GM23338 (cell line): ENCODE measurements at regions not wholly inside any gene's neighbourhood (a gene's known extent, or its start where the extent isn't known, plus 50 kb on each side); places are given as distances from the start of the nearest gene placed in this dataset.

Source experiments
- ATAC-seq: fragments of 200-7000 bp; cut with Tn5 transposase; 3 replicates; pipeline ENCODE4 v1.9.1; 2020
- DNase-seq: peaks from one replicate; pipeline ENCODE4 v3.0.0-alpha.2; 2015; ENCODE audit warnings: low spot score
- H2AFZ ChIP-seq: fragments of 200-600 bp; sonication (generic); 2 replicates; pipeline ENCODE4 v1.8.0; 2016; ENCODE audit warnings: antibody characterized with exemption, mild to moderate bottlenecking, moderate library complexity
- H3F3A ChIP-seq: fragments of 200-600 bp; sonication (generic); replicated peaks from 2 replicates; pipeline ENCODE4 v1.8.0; 2017; ENCODE audit warnings: antibody characterized with exemption, mixed run types, low read depth
- H3K27ac ChIP-seq: fragments of 200-600 bp; sonication (generic); 2 replicates; pipeline ENCODE4 v1.6.1; 2016; ENCODE audit warnings: low read depth
- H3K27me3 ChIP-seq: fragments of 200-600 bp; sonication (generic); 2 replicates; pipeline ENCODE4 v1.8.0; 2016; ENCODE audit warnings: mild to moderate bottlenecking, mixed run types, moderate library complexity; ENCODE audit not compliant: insufficient read depth
- H3K36me3 ChIP-seq: fragments of 200-600 bp; sonication (generic); 2 replicates; pipeline ENCODE4 v1.8.0; 2016; ENCODE audit warnings: mild to moderate bottlenecking; ENCODE audit not compliant: insufficient read depth
- H3K4me1 ChIP-seq: fragments of 200-600 bp; sonication (generic); 2 replicates; pipeline ENCODE4 v1.8.0; 2016; ENCODE audit warnings: mild to moderate bottlenecking, moderate library complexity; ENCODE audit not compliant: insufficient read depth
- H3K4me2 ChIP-seq: fragments of 200-600 bp; sonication (generic); 2 replicates; pipeline ENCODE4 v1.7.1; 2017; ENCODE audit warnings: mixed run types
- H3K4me3 ChIP-seq: fragments of 200-600 bp; sonication (generic); 2 replicates; pipeline ENCODE4 v1.6.1; 2016; ENCODE audit warnings: mixed run types
- H3K79me2 ChIP-seq: fragments of 200-600 bp; sonication (generic); replicated peaks from 2 replicates; pipeline ENCODE4 v1.8.0; 2017; ENCODE audit warnings: mild to moderate bottlenecking; ENCODE audit not compliant: insufficient read depth
- H3K9me2 ChIP-seq: fragments of 200-600 bp; sonication (generic); 2 replicates; pipeline ENCODE4 v1.8.0; 2017; ENCODE audit not compliant: insufficient read depth
- H4K20me1 ChIP-seq: fragments of 200-600 bp; sonication (generic); replicated peaks from 2 replicates; pipeline ENCODE4 v1.8.0; 2017; ENCODE audit warnings: mild to moderate bottlenecking; ENCODE audit not compliant: insufficient read depth
- H3K27ac Mint-ChIP-seq: 2 replicates; pipeline ENCODE4 v1.8.0; 2020; ENCODE audit warnings: inconsistent platforms, mild to moderate bottlenecking, moderate library complexity, mixed read lengths
- H3K27me3 Mint-ChIP-seq: 3 replicates; pipeline ENCODE4 v1.8.0; 2022; ENCODE audit warnings: low read depth, mild to moderate bottlenecking, moderate library complexity, mixed read lengths, inconsistent platforms; ENCODE audit not compliant: insufficient read depth, poor library complexity
- H3K36me3 Mint-ChIP-seq: 3 replicates; pipeline ENCODE4 v1.8.0; 2021; ENCODE audit warnings: low read depth, mild to moderate bottlenecking, inconsistent platforms, moderate library complexity, mixed read lengths
- H3K4me1 Mint-ChIP-seq: 3 replicates; pipeline ENCODE4 v1.8.0; 2020; ENCODE audit warnings: mild to moderate bottlenecking, inconsistent platforms, mixed read lengths
- H3K4me3 Mint-ChIP-seq: 3 replicates; pipeline ENCODE4 v1.8.0; 2021; ENCODE audit warnings: moderate library complexity, mild to moderate bottlenecking, inconsistent platforms, mixed read lengths
- H3K9me3 Mint-ChIP-seq: 3 replicates; pipeline ENCODE4 v1.8.0; 2020; ENCODE audit warnings: moderate library complexity, mild to moderate bottlenecking, inconsistent platforms, mixed read lengths
- CREB1 ChIP-seq: fragments of 250-450 bp; sonication (Bioruptor Pico); IDR thresholded peaks from 2 replicates; pipeline ENCODE4 v1.5.0; 2020; ENCODE audit warnings: low read depth, mild to moderate bottlenecking, moderate library complexity
- EZH2phosphoT487 ChIP-seq: fragments of 200-600 bp; sonication (generic); IDR thresholded peaks from one replicate; pipeline ENCODE4 v1.8.1; 2018; ENCODE audit warnings: antibody characterized with exemption; ENCODE audit not compliant: unreplicated experiment
- NANOG ChIP-seq: IDR thresholded peaks from 2 replicates; pipeline ENCODE4 v1.6.1; 2016; ENCODE audit warnings: antibody characterized with exemption, borderline replicate concordance
- POLR2AphosphoS5 ChIP-seq: IDR thresholded peaks from 2 replicates; pipeline ENCODE4 v1.6.1; 2016; ENCODE audit warnings: antibody characterized with exemption, low read depth
- STAT1 ChIP-seq: IDR thresholded peaks from one replicate; pipeline ENCODE4 v1.6.1; 2016; ENCODE audit warnings: antibody characterized with exemption; ENCODE audit not compliant: unreplicated experiment
- ZNF114 ChIP-seq: fragments of 250-450 bp; sonication (Bioruptor Pico); IDR thresholded peaks from 2 replicates; pipeline ENCODE4 v1.5.0; 2020; ENCODE audit warnings: mild to moderate bottlenecking, moderate library complexity
- ZNF331 ChIP-seq: fragments of 250-450 bp; sonication (Bioruptor Pico); IDR thresholded peaks from 2 replicates; pipeline ENCODE4 v1.5.0; 2020; ENCODE audit warnings: low read depth, mild to moderate bottlenecking, moderate library complexity
- TF ChIP-seq, protein P1 (sequence below): fragments of 250-450 bp; sonication (Bioruptor Pico); IDR thresholded peaks from 2 replicates; pipeline ENCODE4 v1.5.0; 2020; ENCODE audit warnings: mild to moderate bottlenecking, moderate library complexity
- TF ChIP-seq, protein P2 (sequence below): IDR thresholded peaks from one replicate; pipeline ENCODE4 v1.6.1; 2018; ENCODE audit warnings: antibody characterized with exemption; ENCODE audit not compliant: unreplicated experiment
- TF ChIP-seq, protein P3 (sequence below): IDR thresholded peaks from 2 replicates; pipeline ENCODE4 v1.6.1; 2016; ENCODE audit warnings: antibody characterized with exemption

DNA sequence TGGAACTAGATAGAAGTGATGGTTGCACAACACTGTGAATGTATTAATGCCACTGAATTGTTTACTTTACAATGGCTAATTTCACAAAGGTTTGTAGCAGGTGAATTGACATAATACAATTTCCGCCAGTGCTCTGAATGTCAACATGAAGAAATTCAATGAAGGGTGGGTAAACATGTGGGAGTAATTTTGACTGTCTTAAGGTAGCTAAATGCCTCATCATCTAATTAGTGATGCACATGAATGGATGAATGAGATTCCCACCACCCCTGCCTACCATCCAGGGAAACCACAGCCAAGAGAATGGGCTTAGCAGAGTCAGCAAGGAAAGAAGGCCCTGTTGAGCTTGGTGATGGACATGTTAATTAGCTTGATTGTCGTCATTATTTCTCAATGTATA lies 275.3 kb downstream of the ALDH8A1 start (continued):
- TF ChIP-seq, protein P1, sequence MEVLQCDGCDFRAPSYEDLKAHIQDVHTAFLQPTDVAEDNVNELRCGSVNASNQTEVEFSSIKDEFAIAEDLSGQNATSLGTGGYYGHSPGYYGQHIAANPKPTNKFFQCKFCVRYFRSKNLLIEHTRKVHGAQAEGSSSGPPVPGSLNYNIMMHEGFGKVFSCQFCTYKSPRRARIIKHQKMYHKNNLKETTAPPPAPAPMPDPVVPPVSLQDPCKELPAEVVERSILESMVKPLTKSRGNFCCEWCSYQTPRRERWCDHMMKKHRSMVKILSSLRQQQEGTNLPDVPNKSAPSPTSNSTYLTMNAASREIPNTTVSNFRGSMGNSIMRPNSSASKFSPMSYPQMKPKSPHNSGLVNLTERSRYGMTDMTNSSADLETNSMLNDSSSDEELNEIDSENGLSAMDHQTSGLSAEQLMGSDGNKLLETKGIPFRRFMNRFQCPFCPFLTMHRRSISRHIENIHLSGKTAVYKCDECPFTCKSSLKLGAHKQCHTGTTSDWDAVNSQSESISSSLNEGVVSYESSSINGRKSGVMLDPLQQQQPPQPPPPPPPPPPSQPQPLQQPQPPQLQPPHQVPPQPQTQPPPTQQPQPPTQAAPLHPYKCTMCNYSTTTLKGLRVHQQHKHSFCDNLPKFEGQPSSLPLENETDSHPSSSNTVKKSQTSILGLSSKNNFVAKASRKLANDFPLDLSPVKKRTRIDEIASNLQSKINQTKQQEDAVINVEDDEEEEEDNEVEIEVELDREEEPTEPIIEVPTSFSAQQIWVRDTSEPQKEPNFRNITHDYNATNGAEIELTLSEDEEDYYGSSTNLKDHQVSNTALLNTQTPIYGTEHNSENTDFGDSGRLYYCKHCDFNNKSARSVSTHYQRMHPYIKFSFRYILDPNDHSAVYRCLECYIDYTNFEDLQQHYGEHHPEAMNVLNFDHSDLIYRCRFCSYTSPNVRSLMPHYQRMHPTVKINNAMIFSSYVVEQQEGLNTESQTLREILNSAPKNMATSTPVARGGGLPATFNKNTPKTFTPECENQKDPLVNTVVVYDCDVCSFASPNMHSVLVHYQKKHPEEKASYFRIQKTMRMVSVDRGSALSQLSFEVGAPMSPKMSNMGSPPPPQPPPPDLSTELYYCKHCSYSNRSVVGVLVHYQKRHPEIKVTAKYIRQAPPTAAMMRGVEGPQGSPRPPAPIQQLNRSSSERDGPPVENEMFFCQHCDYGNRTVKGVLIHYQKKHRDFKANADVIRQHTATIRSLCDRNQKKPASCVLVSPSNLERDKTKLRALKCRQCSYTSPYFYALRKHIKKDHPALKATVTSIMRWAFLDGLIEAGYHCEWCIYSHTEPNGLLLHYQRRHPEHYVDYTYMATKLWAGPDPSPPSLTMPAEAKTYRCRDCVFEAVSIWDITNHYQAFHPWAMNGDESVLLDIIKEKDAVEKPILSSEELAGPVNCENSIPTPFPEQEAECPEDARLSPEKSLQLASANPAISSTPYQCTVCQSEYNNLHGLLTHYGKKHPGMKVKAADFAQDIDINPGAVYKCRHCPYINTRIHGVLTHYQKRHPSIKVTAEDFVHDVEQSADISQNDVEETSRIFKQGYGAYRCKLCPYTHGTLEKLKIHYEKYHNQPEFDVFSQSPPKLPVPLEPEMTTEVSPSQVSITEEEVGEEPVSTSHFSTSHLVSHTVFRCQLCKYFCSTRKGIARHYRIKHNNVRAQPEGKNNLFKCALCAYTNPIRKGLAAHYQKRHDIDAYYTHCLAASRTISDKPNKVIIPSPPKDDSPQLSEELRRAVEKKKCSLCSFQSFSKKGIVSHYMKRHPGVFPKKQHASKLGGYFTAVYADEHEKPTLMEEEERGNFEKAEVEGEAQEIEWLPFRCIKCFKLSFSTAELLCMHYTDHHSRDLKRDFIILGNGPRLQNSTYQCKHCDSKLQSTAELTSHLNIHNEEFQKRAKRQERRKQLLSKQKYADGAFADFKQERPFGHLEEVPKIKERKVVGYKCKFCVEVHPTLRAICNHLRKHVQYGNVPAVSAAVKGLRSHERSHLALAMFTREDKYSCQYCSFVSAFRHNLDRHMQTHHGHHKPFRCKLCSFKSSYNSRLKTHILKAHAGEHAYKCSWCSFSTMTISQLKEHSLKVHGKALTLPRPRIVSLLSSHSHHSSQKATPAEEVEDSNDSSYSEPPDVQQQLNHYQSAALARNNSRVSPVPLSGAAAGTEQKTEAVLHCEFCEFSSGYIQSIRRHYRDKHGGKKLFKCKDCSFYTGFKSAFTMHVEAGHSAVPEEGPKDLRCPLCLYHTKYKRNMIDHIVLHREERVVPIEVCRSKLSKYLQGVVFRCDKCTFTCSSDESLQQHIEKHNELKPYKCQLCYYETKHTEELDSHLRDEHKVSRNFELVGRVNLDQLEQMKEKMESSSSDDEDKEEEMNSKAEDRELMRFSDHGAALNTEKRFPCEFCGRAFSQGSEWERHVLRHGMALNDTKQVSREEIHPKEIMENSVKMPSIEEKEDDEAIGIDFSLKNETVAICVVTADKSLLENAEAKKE = no peak
- no peak for TF ChIP-seq STAT1
- TF ChIP-seq POLR2AphosphoS5 = no peak
- no peak for TF ChIP-seq ZNF114 (CRISPR knock-in tag)
- TF ChIP-seq, protein P2, sequence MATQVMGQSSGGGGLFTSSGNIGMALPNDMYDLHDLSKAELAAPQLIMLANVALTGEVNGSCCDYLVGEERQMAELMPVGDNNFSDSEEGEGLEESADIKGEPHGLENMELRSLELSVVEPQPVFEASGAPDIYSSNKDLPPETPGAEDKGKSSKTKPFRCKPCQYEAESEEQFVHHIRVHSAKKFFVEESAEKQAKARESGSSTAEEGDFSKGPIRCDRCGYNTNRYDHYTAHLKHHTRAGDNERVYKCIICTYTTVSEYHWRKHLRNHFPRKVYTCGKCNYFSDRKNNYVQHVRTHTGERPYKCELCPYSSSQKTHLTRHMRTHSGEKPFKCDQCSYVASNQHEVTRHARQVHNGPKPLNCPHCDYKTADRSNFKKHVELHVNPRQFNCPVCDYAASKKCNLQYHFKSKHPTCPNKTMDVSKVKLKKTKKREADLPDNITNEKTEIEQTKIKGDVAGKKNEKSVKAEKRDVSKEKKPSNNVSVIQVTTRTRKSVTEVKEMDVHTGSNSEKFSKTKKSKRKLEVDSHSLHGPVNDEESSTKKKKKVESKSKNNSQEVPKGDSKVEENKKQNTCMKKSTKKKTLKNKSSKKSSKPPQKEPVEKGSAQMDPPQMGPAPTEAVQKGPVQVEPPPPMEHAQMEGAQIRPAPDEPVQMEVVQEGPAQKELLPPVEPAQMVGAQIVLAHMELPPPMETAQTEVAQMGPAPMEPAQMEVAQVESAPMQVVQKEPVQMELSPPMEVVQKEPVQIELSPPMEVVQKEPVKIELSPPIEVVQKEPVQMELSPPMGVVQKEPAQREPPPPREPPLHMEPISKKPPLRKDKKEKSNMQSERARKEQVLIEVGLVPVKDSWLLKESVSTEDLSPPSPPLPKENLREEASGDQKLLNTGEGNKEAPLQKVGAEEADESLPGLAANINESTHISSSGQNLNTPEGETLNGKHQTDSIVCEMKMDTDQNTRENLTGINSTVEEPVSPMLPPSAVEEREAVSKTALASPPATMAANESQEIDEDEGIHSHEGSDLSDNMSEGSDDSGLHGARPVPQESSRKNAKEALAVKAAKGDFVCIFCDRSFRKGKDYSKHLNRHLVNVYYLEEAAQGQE = no peak

DNA sequence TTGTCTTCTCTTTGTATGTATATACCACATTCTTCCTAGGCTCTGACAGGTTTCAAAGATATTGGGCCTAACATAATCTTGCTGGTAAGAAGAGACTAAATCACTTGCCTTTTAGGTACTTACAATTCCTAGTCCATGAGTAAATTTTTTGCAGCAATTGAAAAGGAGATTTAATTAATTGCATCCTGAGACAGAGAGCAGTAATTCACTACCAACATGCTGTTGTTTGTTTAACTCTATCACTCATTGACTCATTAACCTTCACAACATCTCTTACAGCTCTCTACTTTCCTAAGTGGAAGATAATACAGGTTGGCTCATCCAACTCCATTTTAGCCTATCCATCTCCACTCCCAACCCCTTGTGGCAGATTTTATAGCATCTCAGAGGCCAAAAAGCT lies 280.4 kb downstream of the ALDH8A1 start:
- Histone ChIP-seq H3K27ac (no peak overlapping the region), H3K4me2 (no peak overlapping the region), H4K20me1 (no peaks in the 10 kb centered on the region), H3K36me3 (no peaks in the 10 kb centered on the region), H3K27me3 (no peaks in the 10 kb centered on the region), H3F3A (no peaks in the 10 kb centered on the region), H3K9me2 (no peaks in the 10 kb centered on the region), H3K79me2 (no peaks in the 10 kb centered on the region), H3K4me3 (no peak overlapping the region), H2AFZ (no peak overlapping the region), H3K4me1 (no peaks in the 10 kb centered on the region)
- Mint-ChIP-seq H3K4me3 (no peak overlapping the region), H3K36me3 (no peaks in the 10 kb centered on the region), H3K27ac (no peak overlapping the region), H3K27me3 (peaks cover 2% of the 10 kb centered on the region), H3K9me3 (no peaks in the 10 kb centered on the region), H3K4me1 (peaks cover 4% of the 10 kb centered on the region; the same call in 2 of the 3 replicates)
- ATAC-seq = no peak
- DNase-seq = no peak
- TF ChIP-seq ZNF331 (no peak), NANOG (no peak), CREB1 (no peak), EZH2phosphoT487 (no peak), STAT1 (no peak)
- TF ChIP-seq, protein P3, sequence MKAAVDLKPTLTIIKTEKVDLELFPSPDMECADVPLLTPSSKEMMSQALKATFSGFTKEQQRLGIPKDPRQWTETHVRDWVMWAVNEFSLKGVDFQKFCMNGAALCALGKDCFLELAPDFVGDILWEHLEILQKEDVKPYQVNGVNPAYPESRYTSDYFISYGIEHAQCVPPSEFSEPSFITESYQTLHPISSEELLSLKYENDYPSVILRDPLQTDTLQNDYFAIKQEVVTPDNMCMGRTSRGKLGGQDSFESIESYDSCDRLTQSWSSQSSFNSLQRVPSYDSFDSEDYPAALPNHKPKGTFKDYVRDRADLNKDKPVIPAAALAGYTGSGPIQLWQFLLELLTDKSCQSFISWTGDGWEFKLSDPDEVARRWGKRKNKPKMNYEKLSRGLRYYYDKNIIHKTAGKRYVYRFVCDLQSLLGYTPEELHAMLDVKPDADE = no peak
- TF ChIP-seq, protein P2 = no peak
